Memory B cell (primary cell): ENCODE measurements at regions not wholly inside any gene's neighbourhood (a gene's known extent, or its start where the extent isn't known, plus 50 kb on each side); places are given as distances from the start of the nearest gene placed in this dataset.

Source experiments
- ATAC-seq: fragments of 150-1000 bp; cut with Tn5 transposase; 2 replicates; pipeline ENCODE4 v1.10.0; 2021; ENCODE audit warnings: low read depth, mild to moderate bottlenecking, moderate library complexity
- DNase-seq, 2 donors: peaks; one replicate each; pipeline ENCODE4 v3.0.0; 2022; ENCODE audit warnings: low spot score in 2 of 2
- H3K27ac Mint-ChIP-seq: one replicate; pipeline ENCODE4 v1.8.0; 2022; ENCODE audit warnings: mild to moderate bottlenecking, moderate library complexity, mixed read lengths
- H3K27me3 Mint-ChIP-seq: one replicate; pipeline ENCODE4 v1.8.0; 2022; ENCODE audit warnings: mixed read lengths
- H3K36me3 Mint-ChIP-seq: one replicate; pipeline ENCODE4 v1.8.0; 2022; ENCODE audit warnings: mild to moderate bottlenecking, mixed read lengths
- H3K4me1 Mint-ChIP-seq: one replicate; pipeline ENCODE4 v1.8.0; 2022; ENCODE audit warnings: mixed read lengths
- H3K4me3 Mint-ChIP-seq: one replicate; pipeline ENCODE4 v1.8.0; 2022; ENCODE audit warnings: mild to moderate bottlenecking, moderate library complexity, mixed read lengths
- H3K9me3 Mint-ChIP-seq: one replicate; pipeline ENCODE4 v1.8.0; 2022; ENCODE audit warnings: mixed read lengths

GRCh38 chr1:216914974-216915373 is 191.7 kb upstream of the ESRRG start:
- no peak for ATAC-seq
- no peak for DNase-seq
- Mint-ChIP-seq H3K27me3 (no peaks in the 10 kb centered on the region), H3K4me3 (no peak overlapping the region), H3K9me3 (no peaks in the 10 kb centered on the region), H3K27ac (no peak overlapping the region), H3K4me1 (no peaks in the 10 kb centered on the region), H3K36me3 (no peaks in the 10 kb centered on the region)

GRCh38 chr1:216913976-216914375 is 190.7 kb upstream of the ESRRG start:
- no peaks in the 10 kb centered on the region for H3K4me1 Mint-ChIP-seq
- DNase-seq (no peak), ATAC-seq (no peak)
- H3K27ac Mint-ChIP-seq = no peak overlapping the region
- no peaks in the 10 kb centered on the region for H3K27me3 Mint-ChIP-seq
- no peaks in the 10 kb centered on the region for H3K36me3 Mint-ChIP-seq
- H3K4me3 Mint-ChIP-seq = no peak overlapping the region
- no peaks in the 10 kb centered on the region for H3K9me3 Mint-ChIP-seq

- DNase-seq (no peak), ATAC-seq (no peak)
- Mint-ChIP-seq H3K27me3 (no peaks in the 10 kb centered on the region), H3K9me3 (no peaks in the 10 kb centered on the region), H3K4me3 (no peak overlapping the region), H3K27ac (no peak overlapping the region), H3K36me3 (no peaks in the 10 kb centered on the region), H3K4me1 (no peaks in the 10 kb centered on the region)
These were observed 187.0 kb upstream of the ESRRG start for GRCh38 chr1:216910081-216910840.

- no peaks in the 10 kb centered on the region for H3K36me3 Mint-ChIP-seq
- H3K27ac Mint-ChIP-seq = no peak overlapping the region
- ATAC-seq = no peak
- H3K4me3 Mint-ChIP-seq = no peak overlapping the region
- no peaks in the 10 kb centered on the region for H3K4me1 Mint-ChIP-seq
- no peaks in the 10 kb centered on the region for H3K9me3 Mint-ChIP-seq
- no peak for DNase-seq
- H3K27me3 Mint-ChIP-seq = no peaks in the 10 kb centered on the region
These were observed 184.9 kb upstream of the ESRRG start for GRCh38 chr1:216908126-216908525.

GRCh38 chr1:216907100-216907499 is 183.9 kb upstream of the ESRRG start:
- Mint-ChIP-seq H3K4me1 (no peaks in the 10 kb centered on the region), H3K27ac (no peak overlapping the region), H3K4me3 (no peak overlapping the region), H3K36me3 (no peaks in the 10 kb centered on the region), H3K9me3 (no peaks in the 10 kb centered on the region), H3K27me3 (no peaks in the 10 kb centered on the region)
- ATAC-seq = no peak
- no peak for DNase-seq

- Mint-ChIP-seq H3K4me1 (no peaks in the 10 kb centered on the region), H3K9me3 (no peaks in the 10 kb centered on the region), H3K36me3 (no peaks in the 10 kb centered on the region), H3K27me3 (no peaks in the 10 kb centered on the region), H3K27ac (no peak overlapping the region), H3K4me3 (no peak overlapping the region)
- DNase-seq (no peak), ATAC-seq (no peak)
These were observed 182.6 kb upstream of the ESRRG start for GRCh38 chr1:216905781-216906180.

- H3K4me1 Mint-ChIP-seq = no peaks in the 10 kb centered on the region
- H3K36me3 Mint-ChIP-seq = no peaks in the 10 kb centered on the region
- H3K4me3 Mint-ChIP-seq = no peak overlapping the region
- H3K9me3 Mint-ChIP-seq = no peaks in the 10 kb centered on the region
- no peaks in the 10 kb centered on the region for H3K27me3 Mint-ChIP-seq
- ATAC-seq (no peak), DNase-seq (no peak)
- no peak overlapping the region for H3K27ac Mint-ChIP-seq
These were observed 181.9 kb upstream of the ESRRG start for GRCh38 chr1:216905137-216905536.

- H3K9me3 Mint-ChIP-seq = no peaks in the 10 kb centered on the region
- no peak overlapping the region for H3K27ac Mint-ChIP-seq
- ATAC-seq (no peak), DNase-seq (no peak)
- no peak overlapping the region for H3K4me3 Mint-ChIP-seq
- no peaks in the 10 kb centered on the region for H3K36me3 Mint-ChIP-seq
- no peaks in the 10 kb centered on the region for H3K4me1 Mint-ChIP-seq
- no peaks in the 10 kb centered on the region for H3K27me3 Mint-ChIP-seq
These were observed 181.2 kb upstream of the ESRRG start for GRCh38 chr1:216904471-216904870.

GRCh38 chr1:216903382-216903740 is 180.1 kb upstream of the ESRRG start:
- ATAC-seq (no peak), DNase-seq (no peak)
- Mint-ChIP-seq H3K36me3 (no peaks in the 10 kb centered on the region), H3K4me3 (no peak overlapping the region), H3K9me3 (no peaks in the 10 kb centered on the region), H3K4me1 (no peaks in the 10 kb centered on the region), H3K27me3 (no peaks in the 10 kb centered on the region), H3K27ac (no peak overlapping the region)

- Mint-ChIP-seq H3K36me3 (no peaks in the 10 kb centered on the region), H3K4me1 (no peaks in the 10 kb centered on the region), H3K9me3 (no peaks in the 10 kb centered on the region), H3K27ac (no peak overlapping the region), H3K27me3 (no peaks in the 10 kb centered on the region), H3K4me3 (no peak overlapping the region)
- DNase-seq = no peak
- no peak for ATAC-seq
These were observed 179.6 kb upstream of the ESRRG start for GRCh38 chr1:216902669-216903381.

- Mint-ChIP-seq H3K4me1 (no peaks in the 10 kb centered on the region), H3K4me3 (no peak overlapping the region), H3K9me3 (no peaks in the 10 kb centered on the region), H3K27me3 (no peaks in the 10 kb centered on the region), H3K27ac (no peak overlapping the region), H3K36me3 (no peaks in the 10 kb centered on the region)
- DNase-seq = no peak
- no peak for ATAC-seq
These were observed 176.9 kb upstream of the ESRRG start for GRCh38 chr1:216900116-216900620.

- ATAC-seq (no peak), DNase-seq (no peak)
- H3K36me3 Mint-ChIP-seq = no peaks in the 10 kb centered on the region
- no peak overlapping the region for H3K27ac Mint-ChIP-seq
- H3K9me3 Mint-ChIP-seq = no peaks in the 10 kb centered on the region
- H3K4me3 Mint-ChIP-seq = no peak overlapping the region
- H3K27me3 Mint-ChIP-seq = no peaks in the 10 kb centered on the region
- no peaks in the 10 kb centered on the region for H3K4me1 Mint-ChIP-seq
These were observed 175.6 kb upstream of the ESRRG start for GRCh38 chr1:216898801-216899200.

GRCh38 chr1:216896146-216896545 is 172.9 kb upstream of the ESRRG start:
- Mint-ChIP-seq H3K27me3 (no peaks in the 10 kb centered on the region), H3K27ac (no peak overlapping the region), H3K9me3 (no peaks in the 10 kb centered on the region), H3K4me3 (no peak overlapping the region), H3K36me3 (no peaks in the 10 kb centered on the region), H3K4me1 (no peaks in the 10 kb centered on the region)
- ATAC-seq (no peak), DNase-seq (no peak)

- H3K4me3 Mint-ChIP-seq = no peak overlapping the region
- DNase-seq (no peak), ATAC-seq (no peak)
- no peak overlapping the region for H3K27ac Mint-ChIP-seq
- no peaks in the 10 kb centered on the region for H3K27me3 Mint-ChIP-seq
- H3K36me3 Mint-ChIP-seq = no peaks in the 10 kb centered on the region
- H3K4me1 Mint-ChIP-seq = no peaks in the 10 kb centered on the region
- no peaks in the 10 kb centered on the region for H3K9me3 Mint-ChIP-seq
These were observed 171.3 kb upstream of the ESRRG start for GRCh38 chr1:216894494-216894893.
